IPS DF 6.9 (cell line): ENCODE measurements at regions not wholly inside any gene's neighbourhood (a gene's known extent, or its start where the extent isn't known, plus 50 kb on each side); places are given as distances from the start of the nearest gene placed in this dataset.

Experiments
- DNase-seq: peaks from one replicate; pipeline ENCODE4 v3.0.0-alpha.2; 2013; ENCODE audit warnings: low read depth, low spot score
- H3K27ac ChIP-seq: one replicate; pipeline ENCODE4 v1.5.1; 2013; ENCODE audit warnings: low read length, control low read depth
- H3K27me3 ChIP-seq: 2 replicates; pipeline ENCODE4 v1.6.1; 2013; ENCODE audit warnings: mild to moderate bottlenecking, low read length; ENCODE audit not compliant: control insufficient read depth, insufficient read depth
- H3K36me3 ChIP-seq: 2 replicates; pipeline ENCODE4 v1.6.1; 2013; ENCODE audit warnings: low read length; ENCODE audit not compliant: control insufficient read depth, insufficient read depth
- H3K4me1 ChIP-seq: 2 replicates; pipeline ENCODE4 v1.6.1; 2013; ENCODE audit warnings: low read length; ENCODE audit not compliant: control insufficient read depth, insufficient read depth
- H3K4me3 ChIP-seq: 2 replicates; pipeline ENCODE4 v1.5.1; 2013; ENCODE audit warnings: mild to moderate bottlenecking, low read length
- H3K9me3 ChIP-seq: 2 replicates; pipeline ENCODE4 v1.6.1; 2013; ENCODE audit warnings: low read length, inconsistent platforms; ENCODE audit not compliant: control insufficient read depth, insufficient read depth
- WGBS: extraction: QIAGEN DNeasy Blood & Tissue Kit; methylation state at CpG from one replicate; pipeline ENCODE4 v1.1.7; 2013; ENCODE audit warnings: mixed read lengths, missing lambda C conversion rate; ENCODE audit not compliant: insufficient read length, insufficient coverage; 5-methylcytosine and 5-hydroxymethylcytosine counted together

GRCh38 chr21:16775076-16775475 is 737.8 kb upstream of the CXADR start:
- no peak overlapping the region for H3K27ac ChIP-seq
- no peaks in the 10 kb centered on the region for H3K36me3 ChIP-seq
- H3K9me3 ChIP-seq = no peaks in the 10 kb centered on the region
- no peak overlapping the region for H3K4me3 ChIP-seq
- DNase-seq = no peak
- H3K4me1 ChIP-seq = no peaks in the 10 kb centered on the region
- no peaks in the 10 kb centered on the region for H3K27me3 ChIP-seq
- no CpG with 5 or more reads among the region's 5 CpGs for WGBS

GRCh38 chr21:16777041-16777720 is 735.7 kb upstream of the CXADR start:
- Histone ChIP-seq H3K36me3 (no peaks in the 10 kb centered on the region), H3K4me3 (no peak overlapping the region), H3K27me3 (no peaks in the 10 kb centered on the region), H3K4me1 (no peaks in the 10 kb centered on the region), H3K27ac (no peak overlapping the region), H3K9me3 (no peaks in the 10 kb centered on the region)
- no CpG with 5 or more reads among the region's 6 CpGs for WGBS
- no peak for DNase-seq

- no peaks in the 10 kb centered on the region for H3K36me3 ChIP-seq
- no peak overlapping the region for H3K4me3 ChIP-seq
- H3K9me3 ChIP-seq = no peaks in the 10 kb centered on the region
- no peak overlapping the region for H3K27ac ChIP-seq
- DNase-seq = no peak
- no peaks in the 10 kb centered on the region for H3K4me1 ChIP-seq
- WGBS = no CpG with 5 or more reads among the region's 2 CpGs
- no peaks in the 10 kb centered on the region for H3K27me3 ChIP-seq
Observed at GRCh38 chr21:16788584-16788983, 724.3 kb upstream of the CXADR start.

DNA sequence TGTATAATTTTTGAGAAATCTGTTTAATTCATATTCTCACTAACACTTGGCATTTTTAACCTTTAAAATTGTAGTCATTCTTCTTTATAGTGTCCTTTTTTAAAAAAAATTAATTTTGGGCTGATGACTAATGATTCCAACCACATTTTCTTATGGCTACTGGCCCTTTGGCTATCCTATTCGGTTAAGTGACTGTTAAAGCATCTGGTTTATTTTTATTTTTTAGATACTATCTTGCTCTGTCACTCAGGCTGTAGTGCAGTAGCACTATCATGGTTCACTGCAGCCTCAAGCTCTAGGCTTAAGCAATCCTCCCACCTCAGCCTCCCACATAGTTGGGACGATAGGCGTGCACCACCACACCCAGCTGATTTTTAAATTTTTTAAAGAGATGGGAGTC is 723.2 kb upstream of the CXADR start:
- H3K36me3 ChIP-seq = no peaks in the 10 kb centered on the region
- H3K9me3 ChIP-seq = no peaks in the 10 kb centered on the region
- DNase-seq = no peak
- no CpG with 5 or more reads among the region's 3 CpGs for WGBS
- no peak overlapping the region for H3K27ac ChIP-seq
- no peaks in the 10 kb centered on the region for H3K27me3 ChIP-seq
- no peaks in the 10 kb centered on the region for H3K4me1 ChIP-seq
- no peak overlapping the region for H3K4me3 ChIP-seq

- Histone ChIP-seq H3K27ac (no peak overlapping the region), H3K4me3 (no peak overlapping the region), H3K9me3 (no peaks in the 10 kb centered on the region), H3K27me3 (no peaks in the 10 kb centered on the region), H3K4me1 (no peaks in the 10 kb centered on the region), H3K36me3 (no peaks in the 10 kb centered on the region)
- no CpG with 5 or more reads among the region's 5 CpGs for WGBS
- DNase-seq = no peak
Observed at GRCh38 chr21:16792101-16792500, 720.7 kb upstream of the CXADR start.

GRCh38 chr21:16794950-16795349 is 717.9 kb upstream of the CXADR start:
- H3K27me3 ChIP-seq = no peaks in the 10 kb centered on the region
- H3K4me3 ChIP-seq = no peak overlapping the region
- WGBS = no CpG with 5 or more reads among the region's 3 CpGs
- no peak overlapping the region for H3K27ac ChIP-seq
- H3K36me3 ChIP-seq = no peaks in the 10 kb centered on the region
- DNase-seq = no peak
- H3K9me3 ChIP-seq = no peaks in the 10 kb centered on the region
- H3K4me1 ChIP-seq = no peaks in the 10 kb centered on the region

DNA sequence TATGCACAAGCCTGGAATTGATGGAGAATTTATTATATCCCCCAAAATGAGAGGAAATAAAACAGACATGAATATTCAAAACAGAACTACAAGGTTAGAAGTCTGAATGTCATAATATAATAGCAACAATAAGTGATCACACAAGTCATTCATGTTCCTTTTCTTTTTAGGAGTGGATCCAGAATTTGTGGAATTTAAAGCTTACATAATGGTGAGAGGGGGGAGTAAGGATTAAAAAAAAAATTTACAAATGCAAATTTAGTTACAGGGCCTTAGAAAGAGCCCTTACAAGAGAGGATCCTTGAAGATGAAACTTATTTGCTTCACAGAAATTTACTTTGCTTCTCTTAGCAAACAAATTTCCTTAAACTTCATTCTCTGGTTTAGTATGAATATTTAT is 716.1 kb upstream of the CXADR start:
- Histone ChIP-seq H3K4me3 (no peak overlapping the region), H3K27ac (no peak overlapping the region), H3K27me3 (no peaks in the 10 kb centered on the region), H3K9me3 (no peaks in the 10 kb centered on the region), H3K4me1 (no peaks in the 10 kb centered on the region), H3K36me3 (no peaks in the 10 kb centered on the region)
- DNase-seq = no peak

- Histone ChIP-seq H3K4me1 (no peaks in the 10 kb centered on the region), H3K9me3 (no peaks in the 10 kb centered on the region), H3K27me3 (no peaks in the 10 kb centered on the region), H3K4me3 (no peak overlapping the region), H3K36me3 (no peaks in the 10 kb centered on the region), H3K27ac (no peak overlapping the region)
- WGBS = no CpG with 5 or more reads among the region's 2 CpGs
- no peak for DNase-seq
Observed at GRCh38 chr21:16797540-16797939, 715.3 kb upstream of the CXADR start.

GRCh38 chr21:16797966-16798365 is 714.9 kb upstream of the CXADR start:
- H3K9me3 ChIP-seq = no peaks in the 10 kb centered on the region
- no peaks in the 10 kb centered on the region for H3K4me1 ChIP-seq
- H3K27me3 ChIP-seq = no peaks in the 10 kb centered on the region
- H3K27ac ChIP-seq = no peak overlapping the region
- no peaks in the 10 kb centered on the region for H3K36me3 ChIP-seq
- no CpG with 5 or more reads among the region's 2 CpGs for WGBS
- no peak for DNase-seq
- H3K4me3 ChIP-seq = no peak overlapping the region

DNA sequence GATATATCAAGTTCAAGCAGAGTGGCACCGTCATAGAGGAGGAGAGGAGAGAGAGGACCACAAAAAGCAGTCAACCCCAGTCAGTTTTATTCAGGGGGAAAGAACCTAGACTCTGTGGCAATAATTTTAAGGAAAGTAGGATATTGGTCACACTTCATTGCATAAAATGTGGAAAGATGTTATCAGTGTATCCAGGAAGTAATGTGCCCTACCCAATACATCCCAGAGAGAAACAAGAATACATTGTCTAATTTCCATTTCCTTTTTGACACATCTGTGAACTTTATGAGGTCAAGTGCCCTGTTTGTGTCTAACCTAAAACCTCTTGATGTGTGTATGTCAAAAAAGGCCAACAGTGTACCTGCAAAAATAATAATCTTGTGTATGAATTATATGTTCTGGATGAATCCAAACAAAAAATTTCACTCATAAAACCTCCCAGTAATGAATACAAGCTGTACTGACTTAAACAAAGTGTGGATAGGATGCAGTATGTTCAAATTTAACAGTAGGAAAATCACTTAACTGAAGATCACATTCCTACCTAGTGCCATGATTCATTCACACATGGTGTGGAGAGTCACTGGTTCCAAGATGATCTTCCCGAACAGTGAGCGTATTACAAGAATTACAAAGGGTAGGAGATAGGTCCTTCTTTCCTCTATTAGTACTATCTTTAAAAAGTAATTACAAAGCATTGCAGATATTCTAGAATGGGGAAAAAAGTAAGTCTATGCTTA is 712.1 kb upstream of the CXADR start:
- no CpG with 5 or more reads among the region's 3 CpGs for WGBS
- no peaks in the 10 kb centered on the region for H3K9me3 ChIP-seq
- no peaks in the 10 kb centered on the region for H3K4me1 ChIP-seq
- H3K27ac ChIP-seq = no peak overlapping the region
- no peak overlapping the region for H3K4me3 ChIP-seq
- H3K36me3 ChIP-seq = no peaks in the 10 kb centered on the region
- H3K27me3 ChIP-seq = no peaks in the 10 kb centered on the region
- no peak for DNase-seq

- no peaks in the 10 kb centered on the region for H3K27me3 ChIP-seq
- no peaks in the 10 kb centered on the region for H3K36me3 ChIP-seq
- no peaks in the 10 kb centered on the region for H3K4me1 ChIP-seq
- H3K4me3 ChIP-seq = no peak overlapping the region
- H3K9me3 ChIP-seq = no peaks in the 10 kb centered on the region
- no CpG with 5 or more reads among the region's 1 CpG for WGBS
- no peak for DNase-seq
- no peak overlapping the region for H3K27ac ChIP-seq
Observed at GRCh38 chr21:16811011-16811410, 701.8 kb upstream of the CXADR start.
